SK-N-SH (cell line): ENCODE measurements at regions not wholly inside any gene's neighbourhood (a gene's known extent, or its start where the extent isn't known, plus 50 kb on each side); places are given as distances from the start of the nearest gene placed in this dataset.

Source experiments
- CTCF ChIA-PET: fragments of 300-600, 350-600 bp; formaldehyde crosslinking; extraction: SDS; loops from one replicate; lab custom pipeline; 2021; lab: Yijun Ruan, JAX
- POLR2A ChIA-PET: fragments of 350-600 bp; sonication (Branson Sonifier 250); formaldehyde crosslinking; extraction: SDS; loops from one replicate; lab custom pipeline; 2020; ENCODE audit warnings: antibody characterized with exemption, inconsistent platforms; lab: Yijun Ruan, JAX
- DNase-seq: peaks from one replicate; pipeline ENCODE4 v3.0.0; 2012
- H2AFZ ChIP-seq: fragments of 200-600 bp; sonication (generic); 2 replicates; pipeline ENCODE4 v1.8.1; 2016; ENCODE audit warnings: antibody characterized with exemption, mild to moderate bottlenecking, low read depth
- H3F3A ChIP-seq: fragments of 200-600 bp; sonication (generic); replicated peaks from 2 replicates; pipeline ENCODE3; 2016; ENCODE audit warnings: antibody characterized with exemption, mild to moderate bottlenecking; ENCODE audit not compliant: insufficient read depth
- H3K27ac ChIP-seq, 2 experiments: fragments of 200-500 bp in 1 of 2; fragments of 200-600 bp in 1 of 2; sonication (Bioruptor generic) in 1 of 2; sonication (generic), shearing (Covaris generic) in 1 of 2; 2 replicates each; pipeline versions ENCODE4 v1.5.1 to v1.6.1; 2014 to 2016; ENCODE audit warnings: low read depth in 2 of 2, inconsistent platforms in 1 of 2, low read length in 1 of 2, mild to moderate bottlenecking in 1 of 2, mixed read lengths in 1 of 2
- H3K27me3 ChIP-seq: fragments of 200-600 bp; sonication (generic), shearing (Covaris generic); 2 replicates; pipeline ENCODE4 v1.6.1; 2016; ENCODE audit warnings: mixed run types; ENCODE audit not compliant: insufficient read depth
- H3K36me3 ChIP-seq, 2 experiments: fragments of 200-500 bp in 1 of 2; fragments of 200-600 bp in 1 of 2; sonication (Bioruptor generic) in 1 of 2; sonication (generic) in 1 of 2; replicated peaks in 1 of 2; 2 replicates each; pipeline versions ENCODE3 to v1.5.1; 2014 to 2016; ENCODE audit warnings: low read length in 1 of 2, mild to moderate bottlenecking in 1 of 2; ENCODE audit not compliant: insufficient read depth in 2 of 2, control insufficient read depth in 1 of 2
- H3K4me1 ChIP-seq, 2 experiments: fragments of 200-500 bp in 1 of 2; fragments of 200-600 bp in 1 of 2; sonication (Bioruptor generic) in 1 of 2; sonication (generic), shearing (Covaris generic) in 1 of 2; 2 replicates each; pipeline versions ENCODE4 v1.5.1 to v1.6.1; 2014 to 2016; ENCODE audit warnings: low read depth in 1 of 2, low read length in 1 of 2, mixed run types in 1 of 2; ENCODE audit not compliant: insufficient read depth in 2 of 2, control insufficient read depth in 1 of 2
- H3K4me2 ChIP-seq: fragments of 200-600 bp; sonication (generic), shearing (Covaris generic); 2 replicates; pipeline ENCODE4 v1.6.1; 2017; ENCODE audit warnings: mixed run types
- H3K4me3 ChIP-seq, 2 experiments: fragments of 200-500 bp in 1 of 2; fragments of 200-600 bp in 1 of 2; sonication (Bioruptor generic) in 1 of 2; sonication (generic), shearing (Covaris generic) in 1 of 2; 2 replicates each; pipeline versions ENCODE4 v1.5.1 to v1.8.1; 2014 to 2016; ENCODE audit warnings: low read depth in 2 of 2, inconsistent platforms in 1 of 2, low read length in 1 of 2, mild to moderate bottlenecking in 1 of 2, mixed read lengths in 1 of 2, moderate library complexity in 1 of 2
- H3K79me2 ChIP-seq: fragments of 200-600 bp; sonication (generic); 2 replicates; pipeline ENCODE4 v1.8.1; 2017; ENCODE audit warnings: mild to moderate bottlenecking; ENCODE audit not compliant: insufficient read depth
- H3K9ac ChIP-seq: fragments of 200-600 bp; sonication (generic); 2 replicates; pipeline ENCODE4 v1.6.1; 2017; ENCODE audit warnings: mixed run types
- H3K9me2 ChIP-seq: fragments of 200-600 bp; sonication (generic); 2 replicates; pipeline ENCODE4 v1.6.1; 2017; ENCODE audit warnings: mixed run types
- H3K9me3 ChIP-seq: fragments of 200-600 bp; sonication (generic); 2 replicates; pipeline ENCODE4 v1.6.1; 2017; ENCODE audit warnings: mixed run types, mild to moderate bottlenecking, moderate library complexity
- H4K20me1 ChIP-seq: fragments of 200-600 bp; sonication (generic); 2 replicates; pipeline ENCODE4 v1.6.1; 2017; ENCODE audit warnings: mild to moderate bottlenecking, mixed run types; ENCODE audit not compliant: insufficient read depth
- CTCF ChIP-seq: fragments of 200-600 bp; sonication (generic); IDR thresholded peaks from 2 replicates; pipeline ENCODE4 v1.6.1; 2017; ENCODE audit warnings: antibody characterized with exemption, mild to moderate bottlenecking, moderate library complexity
- ELF1 ChIP-seq: IDR thresholded peaks from 2 replicates; pipeline ENCODE4 v1.4.0; 2012
- EZH2phosphoT487 ChIP-seq: fragments of 200-600 bp; sonication (generic); IDR thresholded peaks from 2 replicates; pipeline ENCODE4 v1.6.1; 2017; ENCODE audit warnings: low read depth, mixed run types, mild to moderate bottlenecking, antibody characterized with exemption, moderate library complexity, borderline replicate concordance
- GATA2 ChIP-seq: sonication (generic); formaldehyde crosslinking; IDR thresholded peaks from 2 replicates; pipeline ENCODE4 v1.5.0; 2020; ENCODE audit warnings: mild to moderate bottlenecking, missing genetic modification reagents
- IRF3 ChIP-seq: fragments of 150-350 bp; IDR thresholded peaks from 2 replicates; pipeline ENCODE4 v1.6.1; 2016; ENCODE audit warnings: mild to moderate bottlenecking, low read depth, low read length
- MAX ChIP-seq: IDR thresholded peaks from 2 replicates; pipeline ENCODE4 v1.4.0; 2012; ENCODE audit warnings: low read depth
- MXI1 ChIP-seq: IDR thresholded peaks from 2 replicates; pipeline ENCODE4 v1.6.1; 2012; ENCODE audit warnings: mild to moderate bottlenecking, low read depth, low read length, improper control_type of control experiment
- NFIC ChIP-seq: IDR thresholded peaks from 2 replicates; pipeline ENCODE4 v1.4.0; 2012; ENCODE audit warnings: borderline replicate concordance
- NRF1 ChIP-seq: IDR thresholded peaks from 2 replicates; pipeline ENCODE4 v1.6.1; 2012; ENCODE audit warnings: low read depth, mild to moderate bottlenecking, low read length
- PBX3 ChIP-seq: IDR thresholded peaks from 2 replicates; pipeline ENCODE4; 2012
- POLR2AphosphoS5 ChIP-seq: IDR thresholded peaks from 2 replicates; pipeline ENCODE4 v1.6.1; 2012; ENCODE audit warnings: low read depth, low read length
- RFX5 ChIP-seq: IDR thresholded peaks from 2 replicates; pipeline ENCODE4 v1.6.1; 2012; ENCODE audit warnings: mild to moderate bottlenecking, improper control_type of control experiment, low read length
- RXRA ChIP-seq: IDR thresholded peaks from 2 replicates; pipeline ENCODE4 v1.4.0; 2012; ENCODE audit warnings: low read depth, mild to moderate bottlenecking, borderline replicate concordance
- SIN3A ChIP-seq: IDR thresholded peaks from 2 replicates; pipeline ENCODE4 v1.6.1; 2012; ENCODE audit warnings: low read depth, mild to moderate bottlenecking, low read length, moderate library complexity, borderline replicate concordance
- TCF12 ChIP-seq: IDR thresholded peaks from 2 replicates; pipeline ENCODE4 v1.4.0; 2012
- TEAD4 ChIP-seq: IDR thresholded peaks from 2 replicates; pipeline ENCODE4 v1.4.0; 2012; ENCODE audit warnings: mild to moderate bottlenecking, borderline replicate concordance; ENCODE audit not compliant: insufficient read depth
- USF1 ChIP-seq: IDR thresholded peaks from 2 replicates; pipeline ENCODE4 v1.4.0; 2012; ENCODE audit warnings: low read depth, borderline replicate concordance
- YY1 ChIP-seq: IDR thresholded peaks from 2 replicates; pipeline ENCODE4 v1.4.0; 2012; ENCODE audit warnings: low read depth, mild to moderate bottlenecking
- WGBS: methylation state at CpG from one replicate; pipeline ENCODE4 v1.1.6; 2017; ENCODE audit warnings: low lambda C conversion rate; 5-methylcytosine and 5-hydroxymethylcytosine counted together

GRCh38 chr3:13206799-13207577, 133.8 kb upstream of the IQSEC1 start:
- Histone ChIP-seq H3F3A (no peaks in the 10 kb centered on the region), H3K27ac (no peak overlapping the region), H4K20me1 (no peaks in the 10 kb centered on the region), H3K4me3 (no peak overlapping the region), H3K9me3 (no peaks in the 10 kb centered on the region), H3K4me1 (peaks cover 0 to 8% of the 10 kb centered on the region in 2 experiments; a peak in 1 of 4 replicates), H2AFZ (no peak overlapping the region), H3K9ac (no peak overlapping the region), H3K4me2 (no peak overlapping the region), H3K27me3 (no peaks in the 10 kb centered on the region), H3K9me2 (no peaks in the 10 kb centered on the region), H3K36me3 (no peaks in the 10 kb centered on the region), H3K79me2 (no peaks in the 10 kb centered on the region)
- CTCF ChIA-PET, result interaction anchor here (0.9 to 1.0 kb wide), 3 partner anchors 11 to 281 kb away, joined by 3 read pairs; no protein-coding TSS in a partner anchor
- DNase-seq, result no peak
- no peak for TF ChIP-seq NFIC
- no peak for TF ChIP-seq POLR2AphosphoS5
- TF ChIP-seq USF1, result no peak
- TF ChIP-seq RXRA, result no peak
- no peak for TF ChIP-seq MAX
- TF ChIP-seq IRF3, result no peak
- no peak for TF ChIP-seq EZH2phosphoT487
- TF ChIP-seq RFX5, result no peak
- no peak for TF ChIP-seq NRF1
- no peak for TF ChIP-seq TEAD4
- 56% methylated on average over 20 of the region's 20 CpGs for WGBS
- POLR2A ChIA-PET, result no interaction called here

- DNase-seq, result no peak
- Histone ChIP-seq H3F3A (no peaks in the 10 kb centered on the region), H3K9me2 (no peaks in the 10 kb centered on the region), H3K36me3 (no peaks in the 10 kb centered on the region), H2AFZ (no peak overlapping the region), H3K4me2 (no peak overlapping the region), H4K20me1 (no peaks in the 10 kb centered on the region), H3K27ac (no peak overlapping the region), H3K9ac (no peak overlapping the region), H3K79me2 (no peaks in the 10 kb centered on the region), H3K4me3 (no peak overlapping the region), H3K4me1 (peaks cover 0 to 8% of the 10 kb centered on the region in 2 experiments; a peak in 1 of 4 replicates), H3K9me3 (no peaks in the 10 kb centered on the region), H3K27me3 (no peaks in the 10 kb centered on the region; the same call in 1 of the 2 replicates)
- POLR2A ChIA-PET, result no interaction called here
- CTCF ChIA-PET, result interaction anchor here (1.0 kb wide), 2 partner anchors 9 to 282 kb away, joined by 3 read pairs; no protein-coding TSS in a partner anchor
- 42% methylated on average over 3 of the region's 3 CpGs for WGBS
- no peak for TF ChIP-seq PBX3
- TF ChIP-seq MXI1, result no peak
- no peak for TF ChIP-seq TCF12
- no peak for TF ChIP-seq SIN3A
- TF ChIP-seq ELF1, result no peak
- no peak for TF ChIP-seq EZH2phosphoT487
- TF ChIP-seq CTCF, result no peak
- TF ChIP-seq YY1, result no peak
- TF ChIP-seq RXRA, result no peak
- no peak for TF ChIP-seq GATA2 (CRISPR knock-in tag)
These were observed 132.4 kb upstream of the IQSEC1 start for GRCh38 chr3:13205567-13206143.
